ENCODE measurements at regions not wholly inside any gene's neighbourhood (a gene's known extent, or its start where the extent isn't known, plus 50 kb on each side); places are given as distances from the start of the nearest gene placed in this dataset.

- no peak for DNase-seq
- intact Hi-C loops (cut with DNase I) = no loop called here
These were observed 137.9 kb upstream of the NEDD9 start for GRCh38 chr6:11370191-11371018.

- intact Hi-C loops (cut with DNase I) = no loop called here
These were observed 136.3 kb upstream of the NEDD9 start for GRCh38 chr6:11368760-11369159.

GRCh38 chr6:11368264-11368663, 135.8 kb upstream of the NEDD9 start:
- intact Hi-C loops (cut with DNase I) = no loop called here
- no peak for DNase-seq

More at GRCh38 chr6:11368760-11369159, 136.3 kb upstream of the NEDD9 start:
- no peak for DNase-seq

GRCh38 chr6:11367638-11368199, 135.3 kb upstream of the NEDD9 start:
- DNase-seq = no peak
- intact Hi-C loops (cut with DNase I) = no loop called here

- intact Hi-C loops (cut with DNase I) = no loop called here
- no peak for DNase-seq
These were observed 134.6 kb upstream of the NEDD9 start for GRCh38 chr6:11366934-11367637.

- intact Hi-C loops (cut with DNase I) = no loop called here
- no peak for DNase-seq
These were observed 133.9 kb upstream of the NEDD9 start for GRCh38 chr6:11366183-11366933.

GRCh38 chr6:11364971-11365397, 132.5 kb upstream of the NEDD9 start:
- DNase-seq = no peak
- intact Hi-C loops (cut with DNase I) = no loop called here

- intact Hi-C loops (cut with DNase I) = no loop called here
- DNase-seq = no peak
These were observed 131.6 kb upstream of the NEDD9 start for GRCh38 chr6:11363881-11364576.

GRCh38 chr6:11362564-11362963, 130.1 kb upstream of the NEDD9 start:
- DNase-seq = peak in 2 of 42 donors; percentile 19 to 33
- intact Hi-C loops (cut with DNase I) = no loop called here

GRCh38 chr6:11358904-11359830, 126.7 kb upstream of the NEDD9 start:
- intact Hi-C loops (cut with DNase I) = no loop called here
- no peak for DNase-seq

GRCh38 chr6:11357285-11357684, 124.8 kb upstream of the NEDD9 start:
- DNase-seq = no peak
- intact Hi-C loops (cut with DNase I) = no loop called here

GRCh38 chr6:11356404-11357155, 124.1 kb upstream of the NEDD9 start:
- intact Hi-C loops (cut with DNase I) = no loop called here
- DNase-seq = no peak

- DNase-seq = peak in 38 of 42 donors; percentile 8 to 83 (median 50)
- intact Hi-C loops (cut with DNase I) = no loop called here
These were observed 121.5 kb upstream of the NEDD9 start for GRCh38 chr6:11353921-11354389.

GRCh38 chr6:11350294-11350693, 117.8 kb upstream of the NEDD9 start:
- intact Hi-C loops (cut with DNase I) = no loop called here
- peak in 2 of 42 donors; percentile 37 to 50 for DNase-seq

- no peak for DNase-seq
- intact Hi-C loops (cut with DNase I) = no loop called here
These were observed 117.4 kb upstream of the NEDD9 start for GRCh38 chr6:11349880-11350279.

- intact Hi-C loops (cut with DNase I) = no loop called here
- DNase-seq = no peak
These were observed 114.0 kb upstream of the NEDD9 start for GRCh38 chr6:11346516-11346915.

GRCh38 chr6:11345536-11345935, 113.1 kb upstream of the NEDD9 start:
- DNase-seq = no peak
- intact Hi-C loops (cut with DNase I) = no loop called here

Data from head of caudate nucleus (tissue), 42 donors.